ENCODE measurements at regions not wholly inside any gene's neighbourhood (a gene's known extent, or its start where the extent isn't known, plus 50 kb on each side); places are given as distances from the start of the nearest gene placed in this dataset.

- no peak for DNase-seq (ENCODE audit: unreplicated experiment)
- no peak overlapping the region for H3K27ac Mint-ChIP-seq (ENCODE audit: low read depth, unreplicated experiment)
- intact Hi-C loops (cut with micrococcal nuclease), result no loop called here
- TF ChIP-seq CTCF (IDR thresholded peaks at IDR 0.05; ENCODE audit: unreplicated experiment), result no peak
- H3K4me3 Mint-ChIP-seq (ENCODE audit: unreplicated experiment), result no peak overlapping the region
- H3K4me1 Mint-ChIP-seq (ENCODE audit: insufficient read depth, unreplicated experiment), result no peaks in the 10 kb centered on the region
- H3K36me3 Mint-ChIP-seq (ENCODE audit: insufficient read depth, unreplicated experiment), result no peaks in the 10 kb centered on the region
- POLR2A ChIA-PET, result no interaction called here
- no peaks in the 10 kb centered on the region for H3K9me3 Mint-ChIP-seq (ENCODE audit: unreplicated experiment)
- no TSS peak for BruUV-seq (replicated peaks)
- CTCF ChIA-PET, result interaction anchor here (0.8 kb wide), 1 partner anchor 1811 kb away, joined by 5 read pairs; no protein-coding TSS in a partner anchor
- H3K27me3 Mint-ChIP-seq (ENCODE audit: insufficient read depth, unreplicated experiment), result peaks cover 42% of the 10 kb centered on the region
Observed at GRCh38 chr6:50589751-50590470, 123.4 kb upstream of the TFAP2D start.

- H3K36me3 Mint-ChIP-seq (ENCODE audit: insufficient read depth, unreplicated experiment), result no peaks in the 10 kb centered on the region
- no peaks in the 10 kb centered on the region for H3K4me1 Mint-ChIP-seq (ENCODE audit: insufficient read depth, unreplicated experiment)
- POLR2A ChIA-PET, result no interaction called here
- H3K9me3 Mint-ChIP-seq (ENCODE audit: unreplicated experiment), result no peaks in the 10 kb centered on the region
- H3K27me3 Mint-ChIP-seq (ENCODE audit: insufficient read depth, unreplicated experiment), result peaks cover 47% of the 10 kb centered on the region
- no peak for DNase-seq (ENCODE audit: unreplicated experiment)
- no peak overlapping the region for H3K27ac Mint-ChIP-seq (ENCODE audit: low read depth, unreplicated experiment)
- BruUV-seq (replicated peaks), result no TSS peak
- CTCF ChIA-PET, result interaction anchor here (0.7 to 1.6 kb wide), 2 partner anchors 10 to 446 kb away, joined by 3 to 4 read pairs; no protein-coding TSS in a partner anchor
- intact Hi-C loops (cut with micrococcal nuclease), result no loop called here
- H3K4me3 Mint-ChIP-seq (ENCODE audit: unreplicated experiment), result no peak overlapping the region
- TF ChIP-seq CTCF (IDR thresholded peaks at IDR 0.05; ENCODE audit: unreplicated experiment), result no peak
Observed at GRCh38 chr6:50591135-50591534, 122.2 kb upstream of the TFAP2D start.

GRCh38 chr6:50600280-50600679 lies 113.0 kb upstream of the TFAP2D start:
- no peak overlapping the region for H3K27ac Mint-ChIP-seq (ENCODE audit: low read depth, unreplicated experiment)
- H3K4me1 Mint-ChIP-seq (ENCODE audit: insufficient read depth, unreplicated experiment), result no peaks in the 10 kb centered on the region
- H3K36me3 Mint-ChIP-seq (ENCODE audit: insufficient read depth, unreplicated experiment), result no peaks in the 10 kb centered on the region

More at GRCh38 chr6:50600280-50600679, 113.0 kb upstream of the TFAP2D start:
- H3K4me3 Mint-ChIP-seq (ENCODE audit: unreplicated experiment), result no peak overlapping the region
- CTCF ChIA-PET, result interaction anchor here (0.5 to 2.2 kb wide), 8 partner anchors 17 to 734 kb away, joined by 3 to 15 read pairs (median 4); no protein-coding TSS in a partner anchor
- DNase-seq (ENCODE audit: unreplicated experiment), result no peak
- H3K27me3 Mint-ChIP-seq (ENCODE audit: insufficient read depth, unreplicated experiment), result peaks cover 41% of the 10 kb centered on the region
- H3K9me3 Mint-ChIP-seq (ENCODE audit: unreplicated experiment), result no peaks in the 10 kb centered on the region
- no TSS peak for BruUV-seq (replicated peaks)
- POLR2A ChIA-PET, result no interaction called here
- intact Hi-C loops (cut with micrococcal nuclease), result loop anchor here (5.0 kb wide), 2 partner anchors 453 to 978 kb away; no protein-coding TSS in a partner anchor
- TF ChIP-seq CTCF (IDR thresholded peaks at IDR 0.05; ENCODE audit: unreplicated experiment), result no peak
